ENCODE measurements at regions not wholly inside any gene's neighbourhood (a gene's known extent, or its start where the extent isn't known, plus 50 kb on each side); places are given as distances from the start of the nearest gene placed in this dataset.
A peak's percentile ranks its signal among the peaks of the same experiment; 100 is the strongest.

DNA sequence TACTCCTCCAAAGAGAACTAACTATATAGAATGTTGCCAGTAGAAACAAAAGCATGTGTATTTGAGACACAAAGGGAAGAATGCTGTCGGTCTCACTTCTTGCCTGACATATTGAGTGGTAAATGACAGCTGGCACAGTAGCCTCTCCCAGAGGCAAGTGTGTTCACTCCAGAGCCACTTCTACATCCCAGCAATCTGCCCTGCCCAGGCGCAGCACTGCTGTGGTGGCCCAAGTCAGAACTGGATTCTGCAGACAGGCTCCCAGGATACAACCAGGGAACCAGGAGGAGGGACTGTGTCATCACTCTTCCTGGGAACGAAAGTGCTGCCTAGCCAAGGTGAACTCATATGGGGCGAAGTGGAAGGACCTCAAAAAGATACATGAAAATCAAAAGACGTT is 103.2 kb upstream of the ARMC2 start:
- H3K4me3 ChIP-seq (ENCODE audit: low read depth, poor library complexity, severe bottlenecking): no peak overlapping the region
- intact Hi-C loops (cut with DNase I; ENCODE audit: low total_unique reads): no loop called here
- TF ChIP-seq POLR2A (IDR thresholded peaks at IDR 0.05): no peak
- TF ChIP-seq, protein P1, sequence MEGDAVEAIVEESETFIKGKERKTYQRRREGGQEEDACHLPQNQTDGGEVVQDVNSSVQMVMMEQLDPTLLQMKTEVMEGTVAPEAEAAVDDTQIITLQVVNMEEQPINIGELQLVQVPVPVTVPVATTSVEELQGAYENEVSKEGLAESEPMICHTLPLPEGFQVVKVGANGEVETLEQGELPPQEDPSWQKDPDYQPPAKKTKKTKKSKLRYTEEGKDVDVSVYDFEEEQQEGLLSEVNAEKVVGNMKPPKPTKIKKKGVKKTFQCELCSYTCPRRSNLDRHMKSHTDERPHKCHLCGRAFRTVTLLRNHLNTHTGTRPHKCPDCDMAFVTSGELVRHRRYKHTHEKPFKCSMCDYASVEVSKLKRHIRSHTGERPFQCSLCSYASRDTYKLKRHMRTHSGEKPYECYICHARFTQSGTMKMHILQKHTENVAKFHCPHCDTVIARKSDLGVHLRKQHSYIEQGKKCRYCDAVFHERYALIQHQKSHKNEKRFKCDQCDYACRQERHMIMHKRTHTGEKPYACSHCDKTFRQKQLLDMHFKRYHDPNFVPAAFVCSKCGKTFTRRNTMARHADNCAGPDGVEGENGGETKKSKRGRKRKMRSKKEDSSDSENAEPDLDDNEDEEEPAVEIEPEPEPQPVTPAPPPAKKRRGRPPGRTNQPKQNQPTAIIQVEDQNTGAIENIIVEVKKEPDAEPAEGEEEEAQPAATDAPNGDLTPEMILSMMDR (IDR thresholded peaks at IDR 0.05): no peak
- DNase-seq (ENCODE audit: low spot score in 2 of 2): peak in 1 of 2 donors; percentile 52
- whole genome bisulfite sequencing, 2 donors: 81 to 95% methylated on average over 5 of the region's 5 CpGs

DNA sequence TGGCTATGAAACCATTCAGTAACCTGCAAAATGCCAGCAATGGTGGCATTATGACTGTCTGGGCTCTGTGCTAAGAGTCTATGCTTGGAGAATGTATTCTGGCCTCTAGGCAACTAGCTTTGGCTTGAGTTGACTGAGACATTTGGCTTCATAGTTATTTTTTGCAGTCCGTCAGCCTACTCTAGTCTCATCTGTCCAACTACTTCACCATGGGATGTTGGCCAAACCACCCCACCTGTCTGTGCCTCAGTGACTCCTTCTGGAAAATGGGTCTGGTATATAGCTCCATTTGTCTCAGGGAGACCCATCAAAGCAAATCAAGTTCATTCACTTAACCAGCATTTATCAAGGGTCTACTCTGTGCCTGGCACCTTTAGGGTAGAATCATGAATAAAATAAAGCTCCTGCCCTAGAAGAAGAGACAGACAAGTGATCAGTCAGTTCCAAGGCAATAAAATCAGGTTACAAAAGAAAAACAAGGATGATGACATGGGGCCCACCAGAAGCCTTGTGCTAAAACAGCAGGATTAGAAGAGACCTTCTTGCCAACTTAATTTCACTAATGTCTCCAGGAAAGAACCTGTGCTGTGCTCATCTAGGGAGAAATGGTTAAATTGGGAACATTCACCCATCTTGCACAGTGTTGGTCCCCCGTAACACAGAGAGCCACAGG is 102.4 kb upstream of the ARMC2 start:
- TF ChIP-seq POLR2A (IDR thresholded peaks at IDR 0.05): no peak
- TF ChIP-seq, protein P1 (IDR thresholded peaks at IDR 0.05): no peak
- WGBS, 2 donors: 90 to 92% methylated on average over 2 of the region's 2 CpGs
- no peak overlapping the region for H3K4me3 ChIP-seq (ENCODE audit: low read depth, poor library complexity, severe bottlenecking)
- DNase-seq (ENCODE audit: low spot score in 2 of 2): peak in 1 of 2 donors; percentile 2
- intact Hi-C loops (cut with DNase I; ENCODE audit: low total_unique reads): no loop called here

DNA sequence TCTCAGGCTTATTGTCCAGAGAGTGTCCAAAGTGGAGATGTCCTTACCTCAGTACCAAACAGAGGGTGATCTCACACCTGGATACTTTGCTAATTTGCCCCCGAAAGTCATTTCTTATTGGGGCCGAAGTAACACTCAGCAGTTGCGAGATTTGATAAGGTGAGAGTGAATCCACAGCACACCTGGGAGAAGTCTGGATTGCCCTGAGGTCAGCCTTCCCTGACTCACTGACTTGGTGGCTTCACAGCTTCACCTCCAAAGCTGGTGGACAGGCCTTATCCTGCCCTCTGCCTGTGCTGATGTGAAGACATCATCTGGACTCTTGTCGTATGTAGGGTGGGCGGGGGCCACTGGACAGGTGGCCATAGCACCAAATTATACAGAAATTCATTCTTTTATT is 101.9 kb upstream of the ARMC2 start:
- intact Hi-C loops (cut with DNase I; ENCODE audit: low total_unique reads): no loop called here
- 48 to 86% methylated on average over 5 of the region's 5 CpGs for WGBS, 2 donors
- DNase-seq (ENCODE audit: low spot score in 2 of 2): peak in 1 of 2 donors; percentile 60
- TF ChIP-seq, protein P1 (IDR thresholded peaks at IDR 0.05): no peak
- TF ChIP-seq POLR2A (IDR thresholded peaks at IDR 0.05): no peak
- H3K4me3 ChIP-seq (ENCODE audit: low read depth, poor library complexity, severe bottlenecking): no peak overlapping the region

DNA sequence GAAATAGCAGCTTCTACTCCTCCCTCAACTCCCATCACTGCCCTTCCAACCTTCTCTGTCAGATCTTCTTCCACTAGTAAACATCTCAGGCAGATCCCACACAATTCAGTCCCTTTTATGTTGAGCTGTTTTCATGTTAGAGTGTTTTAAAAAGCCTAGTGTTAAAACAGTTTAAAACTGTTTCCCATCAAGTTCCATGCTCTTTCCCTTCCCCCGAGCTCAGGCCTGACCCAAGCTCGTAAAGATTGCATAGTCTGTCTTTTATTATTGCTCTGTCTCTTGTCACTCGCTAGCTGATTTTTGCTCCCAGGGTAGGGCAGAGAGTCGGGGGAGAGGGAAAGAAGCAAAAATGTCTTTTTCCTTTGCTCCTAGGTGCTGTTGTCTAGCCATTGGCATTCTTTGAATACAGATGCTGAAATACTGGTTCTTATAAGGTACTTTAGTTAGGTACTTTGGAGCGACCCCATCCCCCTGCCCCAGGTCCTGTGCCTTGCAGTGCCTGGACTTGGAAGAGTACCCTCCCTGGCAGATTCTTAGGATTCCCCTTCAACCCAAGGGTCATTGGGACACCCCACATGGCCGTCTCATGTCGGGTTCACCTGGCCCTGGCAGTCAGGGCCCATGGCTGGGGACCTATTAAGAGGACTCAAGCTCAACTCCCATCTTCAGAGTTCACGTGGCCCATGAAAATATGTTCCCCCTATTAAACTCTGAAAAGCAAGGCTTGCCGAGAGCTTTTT is 101.2 kb upstream of the ARMC2 start:
- 90% methylated on average over 9 of the region's 9 CpGs for WGBS, 2 donors
- no peak overlapping the region for H3K4me3 ChIP-seq (ENCODE audit: low read depth, poor library complexity, severe bottlenecking)
- TF ChIP-seq, protein P1 (IDR thresholded peaks at IDR 0.05): no peak
- TF ChIP-seq POLR2A (IDR thresholded peaks at IDR 0.05): no peak
- peak in 1 of 2 donors; percentile 62 for DNase-seq (ENCODE audit: low spot score in 2 of 2)
- intact Hi-C loops (cut with DNase I; ENCODE audit: low total_unique reads): no loop called here

DNA sequence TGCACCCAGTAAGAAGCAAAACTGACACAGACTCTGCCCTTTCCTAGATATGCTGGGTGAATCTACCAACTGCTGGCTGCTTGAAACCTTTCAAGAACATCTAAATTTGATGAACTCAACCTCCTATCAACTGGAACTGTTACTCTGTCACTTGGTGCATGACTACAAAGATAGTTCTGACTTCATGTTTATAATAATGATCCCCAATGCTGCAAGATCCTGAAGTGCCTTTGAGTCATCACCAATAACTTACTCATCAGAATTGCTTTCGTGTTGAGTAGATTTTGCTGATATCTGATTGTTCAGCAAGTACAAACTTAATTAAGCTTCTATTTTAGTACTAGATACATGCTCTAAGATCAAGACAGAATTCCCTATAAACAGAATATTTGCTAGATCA is 100.2 kb upstream of the ARMC2 start:
- TF ChIP-seq, protein P1 (IDR thresholded peaks at IDR 0.05): no peak
- no peak overlapping the region for H3K4me3 ChIP-seq (ENCODE audit: low read depth, poor library complexity, severe bottlenecking)
- intact Hi-C loops (cut with DNase I; ENCODE audit: low total_unique reads): no loop called here
- WGBS, 2 donors: 52 to 65% methylated on average over 1 of the region's 1 CpG
- DNase-seq (ENCODE audit: low spot score in 2 of 2): peak in 1 of 2 donors; percentile 15

All from lower leg skin (tissue), 4 donors.